ENCODE measurements at regions not wholly inside any gene's neighbourhood (a gene's known extent, or its start where the extent isn't known, plus 50 kb on each side); places are given as distances from the start of the nearest gene placed in this dataset.

DNA sequence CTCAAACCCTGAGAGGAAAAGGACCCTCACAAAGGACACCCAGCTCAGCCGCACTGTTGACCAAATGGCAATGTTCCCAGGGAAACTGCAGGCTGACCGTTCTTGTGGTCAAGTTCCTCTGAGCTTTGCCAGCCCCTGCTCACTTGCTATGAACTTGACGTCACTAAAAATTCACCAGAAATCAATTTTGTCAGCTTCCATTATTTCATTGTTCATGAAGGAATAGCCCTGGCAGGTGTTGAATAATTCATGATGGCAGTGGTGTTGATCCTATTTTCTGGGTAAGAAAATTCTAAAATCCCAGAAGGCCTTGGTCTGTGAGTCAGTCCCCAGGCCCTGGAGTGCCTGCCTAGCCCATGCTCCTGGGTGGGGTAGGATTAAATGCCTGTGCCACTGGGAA, 318.9 kb downstream of the ZNF326 start:
- no peak overlapping the region for H3K18ac ChIP-seq (ENCODE audit: insufficient read length, low read depth, low read length)
- no peak overlapping the region for H3K14ac ChIP-seq (ENCODE audit: insufficient read depth, low read length)
- H3K4ac ChIP-seq (ENCODE audit: low read depth, low read length): no peak overlapping the region
- no peaks in the 10 kb centered on the region for H3K36me3 Mint-ChIP-seq (ENCODE audit: insufficient read depth in 1 of 3, low read depth in 3 of 3)
- H3K27ac Mint-ChIP-seq: no peak overlapping the region
- no peaks in the 10 kb centered on the region for H3K79me1 ChIP-seq (ENCODE audit: insufficient read depth, low read depth, low read length, poor library complexity, severe bottlenecking)
- no peak overlapping the region for H2BK15ac ChIP-seq (ENCODE audit: low read depth, low read length)
- H3K79me2 ChIP-seq (ENCODE audit: insufficient read depth, low read length): no peaks in the 10 kb centered on the region
- H2BK120ac ChIP-seq (ENCODE audit: low read depth, low read length, poor library complexity, severe bottlenecking): no peak overlapping the region
- no peak overlapping the region for H3K4me2 ChIP-seq (ENCODE audit: insufficient read depth, insufficient read length, low read length)
- no peak overlapping the region for H2BK12ac ChIP-seq (ENCODE audit: insufficient read length, low read depth, low read length)
- no peaks in the 10 kb centered on the region for H3K23me2 ChIP-seq (ENCODE audit: insufficient read length, low read depth, low read length, poor library complexity, severe bottlenecking)
- H3K27me3 ChIP-seq (ENCODE audit: insufficient read depth, low read length): no peaks in the 10 kb centered on the region
- H4K5ac ChIP-seq (ENCODE audit: insufficient read length, low read depth, low read length): no peak overlapping the region
- H3K4me1 Mint-ChIP-seq: no peaks in the 10 kb centered on the region
- no peak overlapping the region for H4K8ac ChIP-seq (replicated peaks; ENCODE audit: insufficient read length, low read depth, low read length)
- no CpG with 5 or more reads among the region's 3 CpGs for whole genome bisulfite sequencing (ENCODE audit: extremely low coverage, insufficient read length, low lambda C conversion rate)
- no peak overlapping the region for H2AK5ac ChIP-seq (ENCODE audit: insufficient read length, low read length)
- no peaks in the 10 kb centered on the region for H3K4me1 ChIP-seq (ENCODE audit: insufficient read depth, low read length)
- no peak overlapping the region for H3K27ac ChIP-seq (ENCODE audit: insufficient read length, low read depth, low read length)
- no peak for TF ChIP-seq CTCF (conservative IDR thresholded peaks at IDR 0.05)
- H3K9ac ChIP-seq (ENCODE audit: extremely low read depth, insufficient read length, low read length): no peak overlapping the region
- no peak overlapping the region for H3K23ac ChIP-seq (ENCODE audit: insufficient read length, low read depth, low read length)
- no peaks in the 10 kb centered on the region for H3K9me3 Mint-ChIP-seq
- no peak overlapping the region for H3K4me3 Mint-ChIP-seq
- H3K56ac ChIP-seq (ENCODE audit: insufficient read length, low read depth, low read length): no peak overlapping the region
- no peak overlapping the region for H3T11ph ChIP-seq (ENCODE audit: low read length)
- no peaks in the 10 kb centered on the region for H3K27me3 Mint-ChIP-seq (ENCODE audit: low read depth)
- no peak overlapping the region for H2BK5ac ChIP-seq (ENCODE audit: insufficient read length, low read length)
- no peaks in the 10 kb centered on the region for H4K20me1 ChIP-seq (ENCODE audit: control insufficient read depth, insufficient read depth, insufficient read length)
- no peak for DNase-seq
- no peak overlapping the region for H4K91ac ChIP-seq (ENCODE audit: insufficient read length, low read depth, low read length)
- H3K9me3 ChIP-seq (ENCODE audit: control insufficient read depth, low read depth, low read length): no peaks in the 10 kb centered on the region
- H2BK20ac ChIP-seq (ENCODE audit: low read depth, low read length, poor library complexity, severe bottlenecking): no peak overlapping the region
- no peak overlapping the region for H2AFZ ChIP-seq (ENCODE audit: low read length)
